ENCODE measurements at regions not wholly inside any gene's neighbourhood (a gene's known extent, or its start where the extent isn't known, plus 50 kb on each side); places are given as distances from the start of the nearest gene placed in this dataset.

DNA sequence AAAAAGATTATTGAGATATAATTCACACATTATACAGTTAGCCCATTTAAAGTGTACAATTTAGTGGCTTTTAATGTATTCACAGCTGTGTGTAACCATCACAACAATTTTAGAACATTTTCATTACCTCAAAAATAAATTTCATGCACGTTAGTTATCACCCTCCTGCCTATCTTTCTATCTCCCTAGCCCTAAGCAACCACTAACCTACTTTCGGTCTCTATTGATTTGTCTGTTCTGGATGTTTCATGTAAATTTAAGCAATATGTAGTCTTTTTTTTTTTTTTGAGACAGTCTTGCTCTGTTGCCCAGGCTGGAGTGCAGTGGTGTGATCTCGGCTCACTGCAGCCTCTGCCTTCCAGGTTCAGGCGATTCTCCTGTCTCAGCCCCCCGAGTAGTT lies 439.4 kb downstream of the PCNX1 start:
- no peak for TF ChIP-seq POLR2A (IDR thresholded peaks at IDR 0.05; ENCODE audit: low read depth)
- TF ChIP-seq, protein P1, sequence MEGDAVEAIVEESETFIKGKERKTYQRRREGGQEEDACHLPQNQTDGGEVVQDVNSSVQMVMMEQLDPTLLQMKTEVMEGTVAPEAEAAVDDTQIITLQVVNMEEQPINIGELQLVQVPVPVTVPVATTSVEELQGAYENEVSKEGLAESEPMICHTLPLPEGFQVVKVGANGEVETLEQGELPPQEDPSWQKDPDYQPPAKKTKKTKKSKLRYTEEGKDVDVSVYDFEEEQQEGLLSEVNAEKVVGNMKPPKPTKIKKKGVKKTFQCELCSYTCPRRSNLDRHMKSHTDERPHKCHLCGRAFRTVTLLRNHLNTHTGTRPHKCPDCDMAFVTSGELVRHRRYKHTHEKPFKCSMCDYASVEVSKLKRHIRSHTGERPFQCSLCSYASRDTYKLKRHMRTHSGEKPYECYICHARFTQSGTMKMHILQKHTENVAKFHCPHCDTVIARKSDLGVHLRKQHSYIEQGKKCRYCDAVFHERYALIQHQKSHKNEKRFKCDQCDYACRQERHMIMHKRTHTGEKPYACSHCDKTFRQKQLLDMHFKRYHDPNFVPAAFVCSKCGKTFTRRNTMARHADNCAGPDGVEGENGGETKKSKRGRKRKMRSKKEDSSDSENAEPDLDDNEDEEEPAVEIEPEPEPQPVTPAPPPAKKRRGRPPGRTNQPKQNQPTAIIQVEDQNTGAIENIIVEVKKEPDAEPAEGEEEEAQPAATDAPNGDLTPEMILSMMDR (IDR thresholded peaks at IDR 0.05): no peak
- no peak for TF ChIP-seq POLR2AphosphoS5 (IDR thresholded peaks at IDR 0.05)

Measured in esophagus muscularis mucosa (tissue), 3 donors.